ENCODE measurements at regions not wholly inside any gene's neighbourhood (a gene's known extent, or its start where the extent isn't known, plus 50 kb on each side); places are given as distances from the start of the nearest gene placed in this dataset.

DNA sequence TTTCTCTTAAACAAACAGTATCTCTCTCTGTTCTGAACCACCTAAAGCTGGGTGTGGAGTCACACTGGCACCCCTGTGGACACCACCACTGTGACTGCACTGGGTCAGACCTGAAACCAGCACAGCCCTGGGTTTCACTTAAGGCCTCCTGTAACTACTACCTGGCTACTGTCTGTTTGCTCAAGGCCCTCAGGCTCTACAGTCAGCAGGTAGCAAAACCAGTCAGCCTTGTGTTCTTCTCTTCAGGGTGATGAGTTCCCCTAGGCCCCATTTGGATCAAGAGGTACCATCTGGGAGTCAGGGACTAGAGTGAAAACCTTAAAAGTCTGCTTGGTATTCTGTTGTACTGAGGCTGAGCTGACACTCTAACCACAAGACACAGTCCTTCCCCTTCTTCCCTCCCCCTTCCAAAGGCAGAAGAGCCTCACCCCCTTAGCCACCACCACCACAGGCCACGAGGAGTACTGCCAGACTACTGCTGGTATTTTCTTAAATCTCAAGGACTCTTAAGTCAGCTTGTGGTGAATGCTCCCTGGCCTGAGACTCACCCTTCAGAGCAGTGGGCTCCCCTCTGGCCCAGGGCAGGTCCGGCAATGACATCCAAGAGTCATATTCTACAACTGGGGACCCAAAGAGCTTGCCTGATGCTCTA lies 153.2 kb upstream of the MON1B start:
- DNase-seq (ENCODE audit: low read depth, low spot score) (no peak), ATAC-seq (no peak)
- H3K4me3 ChIP-seq (ENCODE audit: low read depth in 2 of 2, low read length in 2 of 2): no peak overlapping the region
- CTCF ChIA-PET: no interaction called here
- H3K9me3 ChIP-seq (ENCODE audit: control insufficient read depth, insufficient read depth, low read depth, low read length): no peaks in the 10 kb centered on the region
- POLR2A ChIA-PET: no interaction called here
- BruUV-seq (replicated peaks): no TSS peak
- no peaks in the 10 kb centered on the region for H3K36me3 ChIP-seq (ENCODE audit: control insufficient read depth, insufficient read depth, low read length)
- H3K4me1 ChIP-seq (ENCODE audit: control insufficient read depth, insufficient read depth, low read length): no peaks in the 10 kb centered on the region
- in situ Hi-C loops (cut with HindIII; ENCODE audit: low pct_unique_long_range_greater_than_20kb, low sequenced_read_pairs): no loop called here
- H3K27ac ChIP-seq (ENCODE audit: low read length): no peak overlapping the region
- no peaks in the 10 kb centered on the region for H3K27me3 ChIP-seq (ENCODE audit: control insufficient read depth, insufficient read depth, low read length)
- intact Hi-C loops (cut with micrococcal nuclease; ENCODE audit: unreplicated experiment): no loop called here
- TF ChIP-seq, protein P1, sequence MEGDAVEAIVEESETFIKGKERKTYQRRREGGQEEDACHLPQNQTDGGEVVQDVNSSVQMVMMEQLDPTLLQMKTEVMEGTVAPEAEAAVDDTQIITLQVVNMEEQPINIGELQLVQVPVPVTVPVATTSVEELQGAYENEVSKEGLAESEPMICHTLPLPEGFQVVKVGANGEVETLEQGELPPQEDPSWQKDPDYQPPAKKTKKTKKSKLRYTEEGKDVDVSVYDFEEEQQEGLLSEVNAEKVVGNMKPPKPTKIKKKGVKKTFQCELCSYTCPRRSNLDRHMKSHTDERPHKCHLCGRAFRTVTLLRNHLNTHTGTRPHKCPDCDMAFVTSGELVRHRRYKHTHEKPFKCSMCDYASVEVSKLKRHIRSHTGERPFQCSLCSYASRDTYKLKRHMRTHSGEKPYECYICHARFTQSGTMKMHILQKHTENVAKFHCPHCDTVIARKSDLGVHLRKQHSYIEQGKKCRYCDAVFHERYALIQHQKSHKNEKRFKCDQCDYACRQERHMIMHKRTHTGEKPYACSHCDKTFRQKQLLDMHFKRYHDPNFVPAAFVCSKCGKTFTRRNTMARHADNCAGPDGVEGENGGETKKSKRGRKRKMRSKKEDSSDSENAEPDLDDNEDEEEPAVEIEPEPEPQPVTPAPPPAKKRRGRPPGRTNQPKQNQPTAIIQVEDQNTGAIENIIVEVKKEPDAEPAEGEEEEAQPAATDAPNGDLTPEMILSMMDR (IDR thresholded peaks at IDR 0.05): no peak
- TF ChIP-seq, protein P2, sequence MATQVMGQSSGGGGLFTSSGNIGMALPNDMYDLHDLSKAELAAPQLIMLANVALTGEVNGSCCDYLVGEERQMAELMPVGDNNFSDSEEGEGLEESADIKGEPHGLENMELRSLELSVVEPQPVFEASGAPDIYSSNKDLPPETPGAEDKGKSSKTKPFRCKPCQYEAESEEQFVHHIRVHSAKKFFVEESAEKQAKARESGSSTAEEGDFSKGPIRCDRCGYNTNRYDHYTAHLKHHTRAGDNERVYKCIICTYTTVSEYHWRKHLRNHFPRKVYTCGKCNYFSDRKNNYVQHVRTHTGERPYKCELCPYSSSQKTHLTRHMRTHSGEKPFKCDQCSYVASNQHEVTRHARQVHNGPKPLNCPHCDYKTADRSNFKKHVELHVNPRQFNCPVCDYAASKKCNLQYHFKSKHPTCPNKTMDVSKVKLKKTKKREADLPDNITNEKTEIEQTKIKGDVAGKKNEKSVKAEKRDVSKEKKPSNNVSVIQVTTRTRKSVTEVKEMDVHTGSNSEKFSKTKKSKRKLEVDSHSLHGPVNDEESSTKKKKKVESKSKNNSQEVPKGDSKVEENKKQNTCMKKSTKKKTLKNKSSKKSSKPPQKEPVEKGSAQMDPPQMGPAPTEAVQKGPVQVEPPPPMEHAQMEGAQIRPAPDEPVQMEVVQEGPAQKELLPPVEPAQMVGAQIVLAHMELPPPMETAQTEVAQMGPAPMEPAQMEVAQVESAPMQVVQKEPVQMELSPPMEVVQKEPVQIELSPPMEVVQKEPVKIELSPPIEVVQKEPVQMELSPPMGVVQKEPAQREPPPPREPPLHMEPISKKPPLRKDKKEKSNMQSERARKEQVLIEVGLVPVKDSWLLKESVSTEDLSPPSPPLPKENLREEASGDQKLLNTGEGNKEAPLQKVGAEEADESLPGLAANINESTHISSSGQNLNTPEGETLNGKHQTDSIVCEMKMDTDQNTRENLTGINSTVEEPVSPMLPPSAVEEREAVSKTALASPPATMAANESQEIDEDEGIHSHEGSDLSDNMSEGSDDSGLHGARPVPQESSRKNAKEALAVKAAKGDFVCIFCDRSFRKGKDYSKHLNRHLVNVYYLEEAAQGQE (IDR thresholded peaks at IDR 0.05; ENCODE audit: insufficient read depth in 1 of 2, low read depth in 2 of 2, low read length in 1 of 2): no peak
- TF ChIP-seq SIN3A (IDR thresholded peaks at IDR 0.05; ENCODE audit: borderline replicate concordance, insufficient read depth, low read depth, low read length) (no peak), TCF7L2 (IDR thresholded peaks at IDR 0.05; ENCODE audit: low read depth, low read length) (no peak), POLR2AphosphoS5 (IDR thresholded peaks at IDR 0.05; ENCODE audit: low read depth, low read length) (no peak)

DNA sequence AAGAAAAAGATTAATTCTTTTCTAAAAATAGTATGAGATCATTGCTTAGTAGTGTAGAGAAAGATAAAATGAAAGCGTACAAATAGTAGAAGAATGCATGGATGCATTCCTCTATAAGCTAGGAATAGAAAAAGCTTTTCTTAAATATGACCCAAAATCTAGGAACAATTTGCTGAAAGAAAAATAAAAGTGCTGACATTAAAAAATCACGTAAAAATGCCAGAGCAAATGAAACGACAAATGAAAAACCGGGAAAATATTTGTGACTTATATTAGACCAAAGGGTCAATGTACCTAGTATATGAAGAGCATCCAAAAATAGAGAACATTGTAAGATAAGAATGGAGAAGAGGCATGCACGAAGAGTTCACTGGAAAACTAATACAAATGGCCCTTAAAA lies 149.5 kb upstream of the MON1B start:
- CTCF ChIA-PET: no interaction called here
- POLR2A ChIA-PET: no interaction called here
- no peaks in the 10 kb centered on the region for H3K36me3 ChIP-seq (ENCODE audit: control insufficient read depth, insufficient read depth, low read length)
- H3K27ac ChIP-seq (ENCODE audit: low read length): no peak overlapping the region
- no peak for DNase-seq (ENCODE audit: low read depth, low spot score)
- H3K4me1 ChIP-seq (ENCODE audit: control insufficient read depth, insufficient read depth, low read length): no peaks in the 10 kb centered on the region
- ATAC-seq: no peak
- BruUV-seq (replicated peaks): no TSS peak
- H3K27me3 ChIP-seq (ENCODE audit: control insufficient read depth, insufficient read depth, low read length): no peaks in the 10 kb centered on the region
- H3K4me3 ChIP-seq (ENCODE audit: low read depth in 2 of 2, low read length in 2 of 2): no peak overlapping the region
- intact Hi-C loops (cut with micrococcal nuclease; ENCODE audit: unreplicated experiment): loop anchor here (10.0 kb wide), 1 partner anchor 377 kb away; no protein-coding TSS in a partner anchor
- TF ChIP-seq SIN3A (IDR thresholded peaks at IDR 0.05; ENCODE audit: borderline replicate concordance, insufficient read depth, low read depth, low read length) (no peak), POLR2AphosphoS5 (IDR thresholded peaks at IDR 0.05; ENCODE audit: low read depth, low read length) (no peak), TCF7L2 (IDR thresholded peaks at IDR 0.05; ENCODE audit: low read depth, low read length) (no peak)
- TF ChIP-seq, protein P1 (IDR thresholded peaks at IDR 0.05): no peak
- TF ChIP-seq, protein P2 (IDR thresholded peaks at IDR 0.05; ENCODE audit: insufficient read depth in 1 of 2, low read depth in 2 of 2, low read length in 1 of 2): no peak
- in situ Hi-C loops (cut with HindIII; ENCODE audit: low pct_unique_long_range_greater_than_20kb, low sequenced_read_pairs): no loop called here
- no peaks in the 10 kb centered on the region for H3K9me3 ChIP-seq (ENCODE audit: control insufficient read depth, insufficient read depth, low read depth, low read length)
